ENCODE measurements at regions not wholly inside any gene's neighbourhood (a gene's known extent, or its start where the extent isn't known, plus 50 kb on each side); places are given as distances from the start of the nearest gene placed in this dataset.

- no peak for DNase-seq (ENCODE audit: low read depth, low spot score)
- no peak for TF ChIP-seq CTCF (IDR thresholded peaks at IDR 0.05; ENCODE audit: insufficient read depth, low read length, missing control alignments)
- H3K4me3 ChIP-seq (ENCODE audit: low read depth, low read length), result no peak overlapping the region
- CTCF ChIA-PET, result no interaction called here
- POLR2A ChIA-PET, result no interaction called here
These were observed 60.2 kb upstream of the LCORL start for GRCh38 chr4:18081708-18082107.

GRCh38 chr4:18077808-18078207 lies 56.3 kb upstream of the LCORL start:
- no peak for TF ChIP-seq CTCF (IDR thresholded peaks at IDR 0.05; ENCODE audit: insufficient read depth, low read length, missing control alignments)
- no peak overlapping the region for H3K4me3 ChIP-seq (ENCODE audit: low read depth, low read length)
- POLR2A ChIA-PET, result no interaction called here
- CTCF ChIA-PET, result no interaction called here
- DNase-seq (ENCODE audit: low read depth, low spot score), result no peak

- ChIA-PET CTCF (no interaction called here), POLR2A (no interaction called here)
- DNase-seq (ENCODE audit: low read depth, low spot score), result no peak
- peak; percentile 1 for TF ChIP-seq CTCF (IDR thresholded peaks at IDR 0.05; ENCODE audit: insufficient read depth, low read length, missing control alignments)
- H3K4me3 ChIP-seq (ENCODE audit: low read depth, low read length), result no peak overlapping the region
These were observed 54.4 kb upstream of the LCORL start for GRCh38 chr4:18075823-18076433.

- H3K4me3 ChIP-seq (ENCODE audit: low read depth, low read length), result no peak overlapping the region
- no peak for TF ChIP-seq CTCF (IDR thresholded peaks at IDR 0.05; ENCODE audit: insufficient read depth, low read length, missing control alignments)
- ChIA-PET POLR2A (no interaction called here), CTCF (no interaction called here)
- DNase-seq (ENCODE audit: low read depth, low spot score), result no peak
These were observed 50.3 kb upstream of the LCORL start for GRCh38 chr4:18071894-18072293.

Measured in AG04449 (cell line).